ENCODE measurements at regions not wholly inside any gene's neighbourhood (a gene's known extent, or its start where the extent isn't known, plus 50 kb on each side); places are given as distances from the start of the nearest gene placed in this dataset.

DNA sequence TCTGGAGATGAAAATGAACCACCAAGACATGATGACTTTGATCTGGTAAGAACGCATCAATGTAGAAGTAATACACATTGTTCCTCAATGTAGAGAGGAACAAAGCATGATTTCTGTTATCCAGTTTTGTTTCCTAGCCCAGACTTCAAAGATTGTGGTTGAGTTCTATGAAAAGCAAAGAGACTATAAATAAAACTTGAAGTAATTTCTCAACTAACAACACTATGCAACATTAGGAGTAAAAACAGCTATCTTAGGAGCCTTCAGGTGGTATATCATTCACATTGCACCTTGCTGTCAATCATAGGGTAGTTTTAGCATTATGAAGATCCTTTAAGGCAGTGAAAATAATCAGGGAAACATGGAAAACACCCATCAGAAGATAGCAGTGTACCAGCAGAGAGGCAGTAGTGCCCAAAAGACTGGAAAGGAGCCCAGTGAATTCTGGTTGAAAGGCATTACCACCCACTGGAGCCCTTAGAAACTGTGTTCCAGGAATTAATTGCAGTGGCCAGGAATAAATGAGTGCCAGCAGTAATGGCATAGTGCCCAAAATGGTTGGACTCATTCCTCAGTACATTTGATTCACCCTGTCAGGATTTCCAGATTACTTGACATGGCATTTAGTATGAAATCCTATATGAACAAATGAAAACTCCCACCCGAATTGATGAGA lies 300.7 kb upstream of the CXXC4 start:
- DNase-seq (ENCODE audit: low read depth) = no peak

DNA sequence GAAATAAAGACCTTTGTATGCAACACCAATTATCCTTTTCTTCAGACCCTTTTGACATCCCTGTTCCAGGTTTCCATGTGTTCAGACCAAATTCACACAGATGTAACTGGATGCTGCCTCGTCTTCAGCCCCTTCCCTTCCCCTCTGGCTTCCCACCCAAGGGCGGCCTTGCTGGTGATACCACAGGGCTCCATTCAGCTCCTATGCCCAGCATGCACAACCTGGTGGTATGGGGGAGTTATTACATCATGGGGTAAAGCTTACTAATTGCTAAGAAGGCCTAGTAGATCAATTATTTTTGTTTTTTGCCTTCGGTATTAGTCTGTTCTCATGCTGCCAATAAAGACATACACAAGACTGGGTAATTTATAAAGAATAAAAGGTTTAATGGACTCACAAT lies 317.0 kb upstream of the CXXC4 start:
- DNase-seq (ENCODE audit: low read depth) = no peak

DNA sequence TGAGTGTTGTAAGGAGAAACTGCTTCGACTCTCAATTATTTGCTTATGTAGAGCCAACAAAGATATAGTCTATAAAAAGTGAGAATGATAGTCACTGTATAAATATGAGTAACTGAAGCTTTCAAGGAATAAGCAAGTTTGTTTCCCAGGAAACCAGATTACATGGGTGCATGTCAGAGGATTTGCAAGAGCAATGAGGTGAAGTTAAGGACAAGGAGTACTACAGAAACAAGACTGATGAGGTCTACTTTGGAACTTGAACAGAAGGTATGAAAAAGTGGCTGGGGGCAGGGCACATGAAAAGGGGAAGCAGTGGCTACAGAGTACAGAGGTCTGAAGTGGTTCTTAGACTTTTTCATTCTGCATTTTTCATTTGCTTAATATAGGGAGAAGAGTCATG lies 321.0 kb upstream of the CXXC4 start:
- no peak for DNase-seq (ENCODE audit: low read depth)

DNA sequence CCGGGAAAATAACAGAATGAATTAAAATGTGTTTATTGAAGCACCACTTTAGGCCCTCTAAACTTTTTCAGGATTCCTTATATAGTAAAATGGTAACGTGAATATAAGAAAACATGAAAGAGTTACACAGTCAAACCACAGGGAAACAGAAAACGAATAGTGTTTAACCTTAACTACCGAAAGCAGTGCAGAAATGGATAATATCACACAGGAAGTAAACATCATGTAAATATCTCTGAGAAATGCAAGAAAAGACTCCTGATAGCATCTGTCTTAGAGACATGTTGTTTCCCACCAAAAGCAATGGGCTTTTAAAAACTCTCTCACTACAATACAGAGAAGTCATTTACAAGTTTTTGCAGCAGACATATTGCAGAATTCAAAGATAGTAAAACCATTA lies 323.9 kb upstream of the CXXC4 start:
- DNase-seq (ENCODE audit: low read depth) = no peak

DNA sequence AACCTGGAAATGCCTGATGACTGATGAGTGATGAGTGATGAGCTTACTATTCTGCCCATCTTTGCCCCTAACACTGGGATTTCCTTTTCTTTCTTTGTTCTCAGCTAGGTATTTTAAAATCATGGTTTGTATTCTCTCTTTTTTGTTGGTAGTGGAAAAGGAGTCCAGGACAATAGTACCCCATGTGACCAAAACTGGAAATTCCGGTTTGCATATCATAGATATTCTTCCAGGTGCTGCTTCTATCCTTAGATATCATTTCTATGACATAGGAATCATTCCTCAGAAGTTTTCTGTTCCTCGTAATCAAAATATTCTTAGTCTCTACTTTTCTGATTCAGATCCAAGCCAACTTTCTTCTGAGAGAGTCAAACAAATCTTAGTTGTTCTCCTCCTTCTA lies 320.5 kb upstream of the TET2 start:
- no peak for DNase-seq (ENCODE audit: low read depth)

DNA sequence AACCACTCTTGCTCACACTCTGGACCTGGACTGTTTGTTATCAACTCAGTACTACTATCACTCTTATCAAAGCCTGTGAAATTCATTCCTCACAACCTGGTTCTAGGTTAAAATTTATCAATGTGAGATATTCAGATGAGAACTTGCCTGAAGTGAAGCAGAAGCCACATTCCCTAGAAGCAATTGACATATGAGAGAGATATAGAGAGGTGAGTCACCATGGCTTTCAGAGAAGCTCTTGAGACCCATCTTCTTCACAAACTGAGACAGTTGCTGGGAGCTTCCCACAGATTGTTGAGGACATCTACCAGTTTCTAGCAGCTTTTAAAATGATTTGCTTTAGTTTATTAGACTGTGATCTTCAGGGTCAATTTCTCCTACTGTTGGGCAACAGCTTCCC lies 316.9 kb upstream of the TET2 start:
- DNase-seq (ENCODE audit: low read depth) = no peak

DNA sequence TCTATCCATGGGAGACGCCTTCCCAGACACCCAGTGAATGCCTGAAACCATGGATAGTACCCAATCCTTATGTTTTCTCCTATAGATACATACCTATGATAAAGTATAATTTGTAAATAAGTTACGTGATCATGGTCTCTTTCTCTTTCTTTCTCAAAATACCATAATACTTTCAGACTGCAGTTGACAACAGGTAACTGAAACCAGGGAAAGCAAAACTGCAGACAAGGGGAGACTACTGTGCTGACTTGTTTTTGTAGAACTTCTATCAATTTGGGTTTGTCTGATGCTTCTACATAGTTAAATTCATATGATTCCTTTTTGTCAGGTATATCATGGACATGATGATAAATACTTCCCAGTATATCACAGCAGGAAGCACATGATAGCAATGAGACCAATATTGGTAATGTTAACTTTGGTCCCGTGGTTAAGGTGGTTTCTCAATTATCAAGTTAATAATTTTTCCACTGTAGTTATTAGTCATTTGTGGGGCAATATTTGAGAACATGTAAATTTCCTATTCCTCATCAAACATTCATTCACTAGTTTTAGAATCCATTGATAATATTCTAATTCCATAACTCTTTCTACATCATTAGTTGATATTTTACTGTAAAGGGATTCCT lies 298.0 kb upstream of the TET2 start:
- DNase-seq (ENCODE audit: low read depth) = no peak

DNA sequence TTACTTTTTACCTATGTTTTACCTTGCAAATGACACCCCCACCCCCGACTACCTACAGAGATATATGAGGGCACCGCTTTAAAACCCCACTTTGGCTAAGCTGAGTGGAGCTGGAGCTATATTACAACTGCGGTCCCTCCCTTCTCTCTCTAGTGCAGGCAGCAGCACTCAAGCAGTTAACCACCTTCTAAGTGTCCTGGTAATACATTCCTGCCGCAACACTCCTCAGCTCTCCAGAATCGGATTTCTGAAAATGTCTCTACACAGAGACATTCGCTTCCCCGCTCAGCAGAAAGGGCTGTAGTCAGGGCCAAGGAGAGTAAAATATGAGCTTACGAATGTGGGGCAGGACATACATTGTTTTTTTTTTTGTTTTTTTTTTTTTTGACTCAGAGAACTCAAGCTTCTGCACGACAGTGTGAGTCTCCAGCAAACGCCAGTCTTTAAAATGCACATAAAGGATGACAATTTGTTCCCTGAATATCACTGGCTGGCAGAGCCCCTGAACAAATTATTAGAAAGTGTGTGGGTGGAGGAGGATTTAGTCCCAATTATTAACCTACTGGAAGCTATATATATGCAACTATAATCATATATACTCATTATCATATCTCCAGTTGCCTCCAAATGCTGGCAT lies 287.0 kb upstream of the TET2 start:
- no peak for DNase-seq (ENCODE audit: low read depth)

DNA sequence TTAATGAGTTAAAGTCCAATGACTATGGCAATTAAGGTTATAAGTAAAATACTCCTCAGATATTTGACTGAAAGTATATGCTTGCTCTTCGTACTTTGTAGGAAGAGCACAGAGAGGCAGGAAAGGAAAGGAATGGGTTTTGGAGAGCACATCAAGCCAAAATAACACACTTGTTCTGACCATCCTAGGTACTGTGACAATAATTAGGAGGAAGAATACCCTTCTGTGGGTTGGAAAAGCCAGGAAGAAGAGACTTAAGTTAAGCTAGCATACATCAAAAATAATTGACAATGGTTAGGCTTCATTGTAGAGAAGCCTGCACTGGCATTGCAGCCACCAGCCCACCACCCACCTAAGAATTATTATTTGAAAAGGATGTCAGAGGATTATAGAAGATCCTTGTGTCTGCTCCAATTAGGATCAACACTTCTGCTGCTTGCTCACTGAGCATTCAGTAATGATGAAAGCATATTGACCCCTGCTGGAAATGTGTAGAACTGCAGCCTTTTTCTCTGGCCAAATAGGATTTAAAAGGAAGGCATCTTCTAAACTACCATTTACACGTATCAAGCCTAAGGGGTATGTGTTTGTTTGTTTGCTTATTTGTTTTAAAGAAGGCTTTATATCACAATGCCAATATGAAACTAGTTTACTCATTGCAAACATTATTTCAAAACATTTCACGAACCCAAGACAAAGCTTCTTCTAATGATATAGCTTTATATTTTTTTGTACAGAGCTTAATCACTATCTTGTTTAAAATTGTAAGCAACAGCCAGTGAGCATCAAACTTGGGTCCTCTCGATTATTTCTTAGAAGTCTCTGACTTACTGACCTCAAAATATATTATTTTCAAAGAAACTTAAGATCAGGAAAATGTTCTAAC lies 286.2 kb upstream of the TET2 start:
- DNase-seq (ENCODE audit: low read depth) = peak; percentile 6

DNA sequence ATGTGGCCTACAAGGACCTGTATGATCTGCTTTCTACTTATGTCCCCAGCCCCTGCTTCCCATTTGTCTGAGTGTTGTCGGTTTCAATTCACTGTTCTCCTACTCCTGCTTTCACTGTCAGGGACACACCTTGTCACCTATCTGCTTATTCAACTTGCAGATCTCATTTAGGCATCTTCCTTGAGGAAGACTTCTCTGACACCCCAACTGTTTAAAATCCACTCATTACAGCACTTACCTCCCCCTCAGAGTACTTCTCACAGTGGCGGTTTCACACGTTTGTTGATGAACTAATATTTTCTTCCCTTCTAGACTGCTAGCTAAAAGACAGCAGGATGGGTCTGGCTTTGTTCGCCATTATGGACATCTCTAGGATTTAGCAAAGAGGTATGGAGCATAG lies 279.9 kb upstream of the TET2 start:
- DNase-seq (ENCODE audit: low read depth) = no peak

DNA sequence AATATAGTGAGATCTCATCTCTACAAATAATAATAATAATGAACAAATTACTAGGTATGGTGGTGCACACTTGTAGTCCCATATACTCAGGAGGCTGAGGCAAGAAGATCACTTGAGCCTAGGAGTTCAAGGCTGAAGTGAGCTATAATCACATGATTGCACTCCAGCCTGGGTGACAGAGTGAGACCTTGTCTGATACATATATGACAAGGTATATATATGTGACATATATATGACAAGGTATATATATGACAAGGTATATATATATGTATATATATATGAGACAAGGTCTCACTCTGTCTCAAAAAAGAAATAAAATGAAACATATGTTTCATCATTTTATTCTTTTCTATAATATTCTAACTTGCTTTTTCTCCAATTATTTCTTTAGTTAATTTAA lies 278.1 kb upstream of the TET2 start:
- no peak for DNase-seq (ENCODE audit: low read depth)

DNA sequence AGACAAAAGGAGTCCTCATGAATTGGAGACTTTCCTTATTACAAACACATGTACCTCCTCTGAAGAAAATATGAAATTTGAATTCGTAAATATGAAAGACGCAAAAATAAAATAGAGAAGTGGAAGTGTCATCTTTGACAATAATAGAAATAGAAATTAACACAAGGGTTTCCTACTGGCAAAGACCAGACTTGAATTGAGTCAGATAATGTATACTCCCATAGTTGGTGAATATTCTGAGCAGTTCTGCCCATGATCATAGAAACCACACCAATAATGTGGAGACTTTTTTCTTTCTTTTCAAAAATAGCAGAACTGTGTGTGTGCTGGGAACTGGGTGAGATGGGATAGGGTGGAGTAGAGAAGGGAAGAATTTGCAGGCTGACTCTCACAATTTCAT lies 277.7 kb upstream of the TET2 start:
- no peak for DNase-seq (ENCODE audit: low read depth)

DNA sequence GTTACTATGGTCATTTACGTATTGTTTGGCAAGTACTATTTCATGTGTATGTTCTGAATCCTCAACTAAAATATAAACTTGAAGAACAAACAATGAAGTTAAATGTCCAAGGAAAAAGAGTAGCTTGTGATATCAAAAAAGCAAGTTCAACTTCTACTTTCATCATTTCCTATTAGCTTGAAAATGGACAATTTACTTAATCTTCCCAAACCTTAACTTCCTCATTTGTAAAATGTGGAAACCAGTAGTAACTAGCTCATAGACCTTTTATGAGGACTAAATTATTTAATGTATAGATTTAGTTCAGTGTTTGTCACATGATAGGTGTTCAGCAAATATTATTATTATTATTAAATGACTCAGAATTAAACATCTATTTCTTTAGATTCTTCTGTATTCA lies 276.8 kb upstream of the TET2 start:
- DNase-seq (ENCODE audit: low read depth) = no peak

DNA sequence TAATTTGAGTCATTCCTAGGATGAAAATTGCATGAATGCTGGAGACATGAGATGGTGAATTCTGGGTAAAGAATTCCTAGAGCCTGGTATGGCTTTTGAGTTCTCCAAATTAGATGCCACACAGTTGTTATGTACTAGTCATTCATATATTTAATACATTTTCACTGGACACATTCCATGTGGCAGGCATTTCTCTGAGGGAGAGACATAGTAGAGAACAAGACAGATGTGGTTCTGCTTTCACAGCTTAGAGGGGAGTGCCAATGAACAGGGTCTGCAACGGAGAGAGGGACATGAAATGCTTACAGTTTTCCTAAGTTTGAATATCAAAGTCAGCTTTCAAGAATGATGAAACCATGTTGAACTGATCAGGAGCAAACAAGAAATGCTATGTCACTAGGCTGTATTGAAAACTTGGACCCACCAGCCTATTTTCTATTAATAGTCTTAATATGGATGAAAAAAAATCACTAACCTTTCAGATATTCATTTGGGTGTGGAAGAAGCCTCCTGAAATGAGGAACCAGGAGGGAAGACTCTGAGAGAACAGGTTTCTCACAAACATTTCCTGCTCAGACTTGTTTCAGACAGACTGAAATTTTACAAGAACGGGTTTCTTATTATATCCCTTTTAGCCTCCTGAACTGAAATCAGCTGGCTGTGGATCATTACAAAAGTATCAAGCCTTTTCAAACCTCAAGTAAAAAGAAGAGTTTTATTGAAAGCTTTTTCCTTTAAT lies 276.0 kb upstream of the TET2 start:
- no peak for DNase-seq (ENCODE audit: low read depth)

DNA sequence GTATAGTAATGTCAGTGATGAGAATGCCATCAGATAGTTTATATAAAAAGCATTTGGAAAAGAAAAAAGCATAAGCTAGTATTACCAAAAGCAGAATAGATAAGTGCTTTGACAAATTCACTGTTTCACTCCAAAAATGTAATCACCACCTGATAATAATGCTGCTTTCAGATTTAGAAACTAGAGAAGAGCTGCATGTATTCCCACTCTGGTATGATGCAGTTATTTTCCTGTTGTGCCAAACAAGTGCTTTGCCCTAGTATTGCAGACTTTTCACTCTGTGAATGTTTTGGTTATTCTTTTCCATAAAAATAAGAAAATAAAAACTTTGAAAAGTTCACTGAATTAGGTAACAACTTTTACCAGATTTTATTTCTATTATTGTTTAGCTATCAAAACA lies 267.7 kb upstream of the TET2 start:
- DNase-seq (ENCODE audit: low read depth) = no peak

DNA sequence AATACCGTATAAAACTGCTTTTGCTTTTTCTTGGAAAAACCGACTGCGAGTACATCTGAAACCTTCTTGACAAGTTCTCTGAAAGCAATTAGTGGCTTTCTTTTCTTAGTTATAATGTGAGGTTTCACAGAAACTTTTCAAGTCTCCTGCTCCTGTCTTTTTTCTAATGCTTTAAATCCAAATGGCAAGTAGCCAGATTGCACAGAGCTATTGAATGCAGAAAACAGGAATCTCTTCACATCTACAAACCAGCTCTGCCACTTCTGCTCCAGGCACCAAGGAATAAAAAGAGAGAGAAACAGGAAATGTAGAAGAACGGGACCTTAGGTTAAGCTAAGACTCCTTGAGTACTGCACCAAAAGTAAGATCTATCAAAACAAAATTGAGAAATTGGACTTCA lies 267.3 kb upstream of the TET2 start:
- DNase-seq (ENCODE audit: low read depth) = no peak

DNA sequence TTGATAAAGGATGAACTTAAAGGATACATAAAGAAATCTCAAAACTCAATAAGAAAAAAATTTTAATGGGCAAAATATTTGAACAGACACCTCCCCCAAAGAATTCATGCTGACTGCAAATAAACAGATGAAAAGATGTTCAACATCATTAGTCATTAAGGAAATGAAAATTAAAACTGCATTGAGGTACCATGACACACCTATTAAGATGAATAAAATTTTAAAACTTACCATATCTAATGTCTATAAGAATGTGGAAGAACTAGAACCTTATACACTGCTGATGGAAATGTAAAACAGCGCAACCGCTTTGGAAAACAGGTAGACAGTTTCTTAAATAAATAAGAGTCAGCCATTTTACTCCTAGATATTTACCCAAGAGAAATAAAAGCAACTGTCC lies 266.8 kb upstream of the TET2 start:
- DNase-seq (ENCODE audit: low read depth) = no peak

DNA sequence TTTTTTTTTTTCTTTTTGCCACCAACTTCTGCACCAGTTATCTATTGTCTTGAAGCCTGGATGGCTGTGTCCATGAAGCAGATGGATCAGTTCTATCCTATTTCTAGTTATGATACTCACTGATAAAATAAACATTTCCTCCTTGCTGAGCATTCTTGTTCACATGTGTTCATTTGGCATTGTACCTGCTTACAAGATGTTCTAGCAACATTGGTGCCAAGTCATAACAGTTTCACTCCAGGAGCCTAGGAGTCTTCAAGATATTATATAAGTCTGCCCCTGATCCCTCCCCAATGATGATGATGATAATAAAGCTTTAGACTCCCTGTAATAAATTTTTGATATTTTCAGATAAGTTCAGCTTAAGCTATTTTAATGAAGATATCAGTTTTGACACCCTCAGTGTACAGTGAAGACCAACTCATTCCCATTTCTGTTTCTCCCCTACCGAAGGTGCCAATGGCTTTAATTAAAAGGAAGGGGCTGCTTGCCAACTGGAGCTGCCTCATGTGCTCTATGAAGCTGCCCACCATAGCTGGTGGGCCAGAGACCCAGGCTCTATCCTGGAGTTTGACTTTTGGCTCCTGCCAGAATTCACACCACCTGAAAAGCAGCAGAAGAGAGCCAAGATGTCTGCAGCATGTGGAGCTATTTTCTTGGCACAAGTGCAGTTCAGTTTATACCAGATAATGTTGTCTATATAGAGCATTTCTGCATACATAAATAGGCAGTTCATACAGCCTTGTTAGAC lies 265.4 kb upstream of the TET2 start:
- no peak for DNase-seq (ENCODE audit: low read depth)

DNA sequence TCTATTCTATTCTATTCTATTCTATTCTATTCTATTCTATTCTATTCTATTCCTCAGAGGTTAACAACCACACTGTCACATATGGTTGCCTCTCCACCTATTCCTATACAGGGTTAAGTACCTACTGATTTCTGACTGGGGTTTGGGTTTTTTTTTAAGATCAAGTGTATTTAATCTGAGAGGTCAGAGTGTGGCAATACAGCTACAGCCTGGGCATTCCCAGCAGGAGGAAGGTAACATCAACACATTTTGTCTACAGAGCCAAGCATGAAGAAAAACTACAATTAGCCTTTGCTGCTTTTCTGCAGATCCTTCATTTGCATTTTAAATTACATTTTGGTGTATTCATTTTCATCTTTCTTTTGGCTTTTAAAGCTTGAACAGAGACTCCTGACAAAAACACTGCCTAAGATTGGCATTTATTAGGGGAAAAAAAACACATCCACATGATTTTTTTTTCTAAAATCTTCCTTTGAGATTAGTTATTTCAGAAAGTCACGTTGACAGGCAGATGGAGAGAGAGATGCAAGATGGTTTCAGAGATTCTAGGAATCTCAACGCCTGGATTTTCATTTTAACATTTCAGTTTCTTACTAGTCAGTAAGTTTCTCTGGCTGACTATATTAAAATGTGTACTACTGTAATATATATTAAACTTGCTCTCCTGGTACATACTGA lies 255.9 kb upstream of the TET2 start:
- no peak for DNase-seq (ENCODE audit: low read depth)

Data from stimulated activated CD8-positive, alpha-beta memory T cell treated with anti-CD3 and anti-CD28 coated beads, Interleukin-7, amount 100 ng/mL, for 24 hours (primary cell).